HL-60 (cell line): ENCODE measurements at regions not wholly inside any gene's neighbourhood (a gene's known extent, or its start where the extent isn't known, plus 50 kb on each side); places are given as distances from the start of the nearest gene placed in this dataset.

Experiments used
- CTCF ChIP-seq: IDR thresholded peaks from one replicate; pipeline ENCODE4 v1.5.1; 2011; ENCODE audit warnings: low read length, control low read depth, inconsistent platforms; ENCODE audit not compliant: insufficient read depth
- POLR2AphosphoS5 ChIP-seq: IDR thresholded peaks from 2 replicates; pipeline ENCODE4 v1.6.1; 2012; ENCODE audit warnings: low read depth
- REST ChIP-seq: IDR thresholded peaks from 2 replicates; pipeline ENCODE4 v1.6.1; 2012; ENCODE audit warnings: low read depth; ENCODE audit not compliant: insufficient replicate concordance

DNA sequence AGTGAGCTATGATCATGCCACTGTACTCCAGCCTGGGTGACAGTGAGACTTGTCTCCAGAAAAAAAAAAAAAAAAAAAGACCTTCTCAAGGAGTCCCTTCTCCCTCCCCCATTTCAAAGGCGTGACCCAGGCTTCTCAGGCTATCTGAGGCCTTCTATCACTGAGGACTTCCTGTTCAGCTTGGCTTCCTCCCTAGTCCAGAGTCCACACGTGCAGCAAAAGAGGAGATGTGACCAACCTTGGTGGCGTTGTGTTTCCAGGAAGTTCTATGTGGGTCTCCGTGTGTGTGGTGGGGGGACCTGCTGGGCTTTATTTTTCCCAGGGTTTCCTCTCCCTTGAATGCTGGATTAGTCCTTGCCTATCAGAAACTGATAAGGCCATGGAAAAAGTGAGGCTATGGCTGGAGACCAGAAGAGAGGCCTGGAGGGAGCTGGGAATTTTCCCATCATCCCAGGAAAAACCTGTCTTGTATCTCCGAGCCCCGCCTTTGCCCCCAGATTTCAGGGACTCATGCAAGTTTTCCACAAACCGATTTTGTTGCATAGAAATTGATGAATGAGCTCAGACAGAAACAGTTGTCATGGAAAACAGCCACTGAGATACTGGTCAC is 148.1 kb downstream of the SALL1 start:
- TF ChIP-seq CTCF (no peak), POLR2AphosphoS5 (no peak), REST (no peak)
